ENCODE measurements at regions not wholly inside any gene's neighbourhood (a gene's known extent, or its start where the extent isn't known, plus 50 kb on each side); places are given as distances from the start of the nearest gene placed in this dataset.
"Not testable (repeated sequence)": the region's sequence is repeated elsewhere in the genome, so short reads cannot be mapped to it uniquely, and the experiment has no call there.

DNA sequence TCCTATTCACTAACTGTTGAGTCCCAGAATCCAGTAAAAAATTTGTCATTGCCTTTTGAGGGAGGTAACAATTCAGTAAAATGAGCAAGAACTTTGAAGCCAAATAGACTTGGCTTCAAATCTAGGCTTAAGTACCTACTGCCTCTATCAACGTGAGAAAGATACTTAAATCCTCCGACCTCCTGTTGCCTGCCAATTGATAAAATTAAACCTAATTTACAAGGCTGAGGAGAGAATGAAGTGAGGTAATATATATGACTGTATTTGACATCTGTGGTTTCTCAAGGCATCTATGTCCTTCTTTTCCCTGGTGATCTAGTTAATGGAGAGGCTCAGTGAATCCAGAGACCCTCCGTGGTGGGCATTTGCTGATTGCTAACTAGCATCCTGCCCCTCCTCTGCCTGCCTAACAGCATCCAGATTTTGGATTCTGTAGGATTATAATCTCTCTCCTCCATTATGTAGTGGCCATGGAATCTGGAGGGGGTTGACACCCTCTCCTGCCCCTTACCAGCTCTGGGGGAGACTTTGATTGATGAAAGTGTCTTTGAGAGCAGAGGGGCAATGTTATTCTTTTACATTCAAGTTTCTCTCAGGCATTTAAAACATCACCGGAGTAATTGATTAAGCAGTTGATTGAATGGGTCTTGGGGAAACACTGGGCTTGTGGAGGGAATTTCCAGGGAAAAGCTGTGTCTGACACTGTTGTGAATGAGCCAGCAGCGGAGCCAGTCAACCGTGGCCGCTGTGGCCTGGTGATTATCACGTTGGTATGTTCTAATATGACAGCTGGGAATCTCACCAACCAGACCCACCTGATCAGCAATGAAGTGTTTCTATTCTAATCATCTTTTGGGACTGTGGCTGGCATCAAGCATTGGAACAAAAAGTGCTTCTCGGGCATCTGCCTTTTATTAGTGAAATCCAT, 140.7 kb upstream of the FAM78B start:
- DNase-seq, result no peak

DNA sequence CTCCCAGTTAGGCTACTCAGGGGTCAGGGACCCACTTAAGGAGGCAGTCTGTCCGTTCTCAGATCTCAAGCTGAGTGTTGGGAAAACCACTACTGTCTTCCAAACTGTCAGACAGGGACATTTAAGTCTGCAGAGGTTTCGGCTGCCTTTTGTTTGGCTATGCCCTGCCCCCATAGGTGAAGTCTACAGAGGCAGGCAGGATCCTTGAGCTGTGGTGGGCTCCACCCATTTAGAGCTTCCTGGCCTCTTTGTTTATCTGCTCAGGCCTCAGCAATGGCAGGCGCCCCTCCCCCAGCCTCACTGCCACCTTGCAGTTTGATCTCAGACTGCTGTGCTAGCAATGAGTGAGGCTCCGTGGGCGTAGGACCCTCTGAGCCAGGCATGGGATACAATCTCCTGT, 149.5 kb upstream of the FAM78B start:
- not testable (repeated sequence) for DNase-seq

DNA sequence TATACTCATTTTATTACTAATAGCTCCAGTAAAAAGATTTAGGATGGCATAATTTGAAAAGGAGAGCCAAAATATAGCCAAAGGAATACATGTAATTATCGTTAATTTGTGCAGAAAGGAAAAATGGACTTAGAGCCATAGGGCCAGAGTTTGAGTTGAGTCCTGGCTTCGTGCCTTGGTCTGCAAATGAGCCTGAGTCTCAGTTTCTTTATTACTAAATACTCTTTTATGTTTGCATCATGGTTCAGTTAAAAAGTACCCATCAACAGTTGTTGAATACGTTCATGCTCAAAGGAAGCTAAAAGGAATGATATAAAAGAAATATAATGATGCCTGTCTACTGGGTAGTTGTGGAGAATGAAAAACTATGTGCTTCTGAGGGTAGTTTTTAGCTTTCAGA, 155.7 kb upstream of the FAM78B start:
- DNase-seq, result no peak

DNA sequence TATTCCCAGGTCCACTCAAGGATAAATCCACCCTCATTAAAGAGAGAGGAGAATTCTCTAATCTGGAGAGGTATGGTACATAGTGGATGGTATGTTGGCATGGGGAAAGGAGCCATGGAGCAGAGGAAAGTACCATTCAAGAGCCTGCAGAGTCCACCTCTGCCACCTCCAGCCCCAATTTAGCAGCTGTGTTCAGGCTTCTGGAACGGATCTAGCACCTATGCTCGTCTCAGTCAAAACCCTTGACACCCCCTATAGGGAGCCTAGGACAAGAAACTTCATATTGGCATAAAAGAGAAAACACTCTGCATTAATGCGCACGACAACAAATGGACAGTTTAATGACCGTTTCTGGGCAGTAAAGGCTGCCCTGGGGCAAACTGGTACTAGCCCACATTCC, 161.1 kb upstream of the FAM78B start:
- DNase-seq, result no peak

DNA sequence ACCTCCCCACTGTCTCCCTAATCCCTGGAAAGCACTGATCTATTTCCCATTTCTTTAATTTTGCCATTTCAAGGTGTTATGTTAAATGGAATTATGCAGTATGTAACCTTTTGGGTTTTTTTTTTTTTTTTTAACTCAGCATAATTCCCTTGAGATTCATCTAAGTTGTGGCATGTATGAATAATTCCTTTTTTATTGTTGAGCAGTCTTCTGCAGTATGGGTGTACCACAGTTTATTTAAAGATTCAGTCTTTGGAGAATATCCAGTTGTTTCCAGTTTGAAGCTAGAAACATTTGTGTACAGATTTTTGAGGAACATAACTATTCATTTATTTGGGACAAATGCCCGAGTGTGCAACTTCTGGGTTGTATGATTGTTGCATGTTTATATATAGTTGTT, 162.2 kb upstream of the FAM78B start:
- no peak for DNase-seq

DNA sequence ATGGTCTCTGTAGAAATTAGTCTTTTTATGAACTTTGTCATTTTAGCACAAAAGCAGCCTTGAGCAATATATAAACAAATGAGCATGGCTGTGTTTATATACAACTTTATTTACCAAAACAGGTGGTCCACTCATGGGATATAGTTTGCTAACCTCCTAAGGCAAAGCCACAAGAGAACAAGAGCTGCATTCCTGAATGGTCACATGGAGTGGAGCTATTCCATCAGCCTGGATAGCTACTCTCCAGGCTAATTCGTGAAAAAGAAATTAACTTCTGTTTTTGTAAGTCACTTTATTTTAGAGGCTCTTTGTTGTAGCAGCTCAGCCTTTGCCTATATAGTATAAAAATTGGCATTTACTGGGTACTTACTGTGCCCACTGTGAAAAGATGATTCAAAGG, 163.3 kb upstream of the FAM78B start:
- DNase-seq, result no peak

DNA sequence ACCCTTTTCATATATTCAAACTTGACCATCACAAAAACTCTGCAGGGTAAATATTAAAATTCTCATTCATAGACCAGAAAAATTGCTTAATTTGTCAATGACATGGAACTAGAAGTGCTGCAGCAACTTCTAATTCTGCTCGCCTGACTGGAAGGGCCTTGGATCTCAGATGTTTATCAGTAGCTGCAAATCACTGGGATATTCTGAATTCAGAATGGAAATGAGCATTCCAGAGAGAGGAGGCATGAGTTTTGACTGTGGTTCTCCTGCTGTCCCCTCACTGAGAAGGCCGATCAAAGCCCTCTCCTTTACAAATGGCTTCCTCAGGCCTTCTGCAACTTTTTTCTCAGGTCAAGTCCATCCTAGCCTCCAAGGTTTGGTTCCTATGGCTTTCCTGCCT, 171.3 kb upstream of the FAM78B start:
- no peak for DNase-seq

DNA sequence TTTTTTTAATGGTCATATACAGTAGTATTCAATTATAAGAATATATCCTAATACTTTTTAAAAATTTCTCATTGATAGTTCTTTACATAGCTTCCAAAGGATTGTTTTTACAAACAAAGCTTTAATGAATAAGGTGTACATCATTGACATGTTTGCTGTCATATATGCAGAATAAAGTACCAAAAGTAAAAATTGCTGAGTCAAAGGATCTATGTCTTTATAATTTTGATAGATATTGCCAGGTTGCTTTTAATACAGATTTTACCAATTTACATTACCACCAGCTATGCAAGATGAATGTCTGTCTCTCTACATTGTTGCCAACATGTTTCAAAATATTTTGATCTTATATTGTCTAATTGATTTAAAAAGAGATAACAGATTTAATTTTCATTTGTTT, 173.9 kb upstream of the FAM78B start:
- no peak for DNase-seq

DNA sequence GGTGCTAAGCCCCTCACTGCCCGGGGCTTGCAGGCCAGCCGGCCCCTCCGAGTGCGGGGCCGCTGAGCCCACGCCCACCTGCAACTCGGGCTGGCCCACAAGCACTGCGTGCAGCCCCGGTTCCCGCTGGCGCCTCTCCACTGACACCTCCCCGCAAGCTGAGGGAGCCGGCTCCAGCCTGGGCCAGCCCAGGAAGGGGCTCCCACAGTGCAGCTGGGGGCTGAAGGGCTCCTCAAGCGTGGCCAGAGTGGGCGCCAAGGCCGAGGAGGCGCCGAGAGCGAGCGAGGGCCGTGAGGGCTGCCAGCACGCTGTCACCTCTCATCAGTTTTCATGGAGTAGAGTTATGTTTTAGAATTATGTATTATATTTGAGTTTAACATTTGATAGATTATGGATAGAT, 176.5 kb upstream of the FAM78B start:
- no peak for DNase-seq

DNA sequence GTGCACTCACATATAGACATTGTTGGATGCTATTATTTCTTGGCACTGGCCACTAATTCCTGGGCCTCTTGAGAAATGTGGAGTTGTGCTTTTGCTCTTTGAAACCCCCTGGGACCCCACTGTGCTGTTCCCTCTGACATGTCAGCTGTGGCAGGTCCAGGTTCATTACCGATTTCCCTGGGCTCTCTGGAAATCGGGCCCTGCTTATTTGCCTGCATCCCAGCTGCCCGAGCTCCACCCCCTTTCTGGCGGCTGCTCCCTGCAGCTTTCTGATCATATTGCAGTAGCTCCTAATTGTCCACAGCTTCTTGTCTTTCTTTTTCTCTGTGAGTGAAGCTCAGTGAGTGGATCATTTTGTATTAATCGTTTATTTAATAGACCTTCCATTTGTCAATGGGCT, 183.7 kb upstream of the FAM78B start:
- DNase-seq, result no peak

DNA sequence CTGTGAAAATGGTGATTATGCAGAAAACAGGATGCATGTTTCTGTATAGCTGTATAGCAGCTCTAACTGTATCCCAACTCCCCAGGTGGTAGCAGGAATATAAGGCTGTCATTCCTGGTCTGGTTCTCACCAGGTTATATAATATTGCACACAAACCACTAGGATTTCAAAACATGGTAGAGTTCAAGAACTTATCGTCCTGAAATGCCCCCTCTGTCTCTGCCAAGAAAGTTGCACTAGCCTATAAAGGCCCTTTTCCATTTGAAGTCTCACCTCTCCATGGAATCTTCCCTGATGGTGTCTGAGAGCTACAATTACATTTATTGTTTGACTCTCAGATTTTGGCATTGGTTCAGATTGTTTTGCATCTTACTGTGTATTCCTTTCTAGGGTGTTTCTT, 184.9 kb upstream of the FAM78B start:
- DNase-seq, result no peak

DNA sequence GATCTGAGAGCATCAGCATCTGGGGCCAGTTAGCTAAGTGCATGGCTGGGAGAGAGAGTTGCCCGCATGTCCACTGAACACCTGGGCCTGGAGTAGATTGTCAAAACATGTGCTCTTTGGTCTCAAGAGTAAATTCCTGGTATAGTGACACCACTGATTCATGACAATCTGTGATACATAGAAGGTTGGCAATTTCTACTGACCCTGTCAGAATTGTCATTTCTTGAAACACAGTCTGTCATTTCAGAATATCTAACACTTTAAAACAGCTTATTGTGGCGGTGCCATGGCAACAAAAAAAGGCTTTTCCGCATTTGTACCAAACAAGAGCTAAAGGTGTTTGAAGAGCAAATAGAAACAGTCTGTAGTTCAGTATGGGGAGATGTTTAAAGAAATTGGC, 186.4 kb upstream of the FAM78B start:
- no peak for DNase-seq

DNA sequence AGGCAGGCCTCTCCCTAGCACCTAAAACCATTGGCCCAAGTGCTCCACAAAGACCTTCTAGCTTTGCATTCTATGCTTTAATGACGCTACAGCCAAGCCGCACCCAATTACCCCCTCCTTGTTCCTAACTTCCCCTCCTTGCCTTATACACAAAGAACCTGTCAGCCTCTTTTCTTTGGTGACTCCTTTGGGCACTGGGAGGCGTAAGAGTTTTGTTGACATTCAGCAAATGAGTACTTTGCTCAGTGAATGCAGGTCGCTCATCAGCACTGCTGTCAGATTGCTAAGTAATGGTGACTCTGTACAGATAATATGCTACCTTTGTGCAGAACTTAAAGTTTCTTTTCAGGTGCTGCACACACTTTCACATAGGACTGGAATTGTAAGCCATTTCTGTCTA, 187.6 kb upstream of the FAM78B start:
- no peak for DNase-seq

DNA sequence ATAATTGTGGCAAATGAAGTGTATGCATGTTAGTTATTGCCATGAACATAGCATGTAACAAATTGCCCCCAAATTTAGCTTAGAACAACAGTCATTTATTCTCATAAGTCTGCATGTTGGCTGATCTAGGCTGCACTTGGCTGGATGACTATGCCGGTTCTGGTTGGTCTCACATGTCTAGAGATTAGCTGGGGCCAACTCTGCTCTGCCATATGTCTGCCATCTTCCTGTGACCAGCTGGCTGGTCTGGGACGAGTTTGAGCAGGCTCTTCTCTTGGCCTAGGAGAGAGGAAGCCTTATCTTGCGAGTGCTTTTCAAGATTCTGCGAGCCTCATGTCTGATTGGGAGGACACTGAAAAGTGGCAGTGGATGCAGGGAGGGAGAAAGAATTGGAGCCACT, 198.3 kb upstream of the FAM78B start:
- no peak for DNase-seq

DNA sequence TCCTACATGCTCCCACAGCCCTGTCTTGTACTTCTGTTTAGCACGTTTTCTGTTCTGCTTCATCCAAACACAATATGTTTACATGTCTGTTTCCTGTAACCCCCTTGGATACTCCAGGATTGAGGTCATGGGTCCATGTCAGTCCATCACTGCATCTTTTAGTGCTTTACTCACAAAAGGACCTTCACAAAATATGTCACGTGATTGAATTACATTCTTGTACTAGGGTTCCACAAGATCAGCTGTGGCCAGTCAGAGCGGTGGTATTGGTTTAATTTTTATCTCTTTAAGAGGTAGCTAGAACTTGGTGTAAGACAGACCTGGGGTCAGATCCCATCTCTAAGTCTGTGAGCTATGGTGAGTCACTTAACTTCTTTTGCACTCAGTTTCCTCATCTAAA, 201.2 kb upstream of the FAM78B start:
- DNase-seq, result no peak

DNA sequence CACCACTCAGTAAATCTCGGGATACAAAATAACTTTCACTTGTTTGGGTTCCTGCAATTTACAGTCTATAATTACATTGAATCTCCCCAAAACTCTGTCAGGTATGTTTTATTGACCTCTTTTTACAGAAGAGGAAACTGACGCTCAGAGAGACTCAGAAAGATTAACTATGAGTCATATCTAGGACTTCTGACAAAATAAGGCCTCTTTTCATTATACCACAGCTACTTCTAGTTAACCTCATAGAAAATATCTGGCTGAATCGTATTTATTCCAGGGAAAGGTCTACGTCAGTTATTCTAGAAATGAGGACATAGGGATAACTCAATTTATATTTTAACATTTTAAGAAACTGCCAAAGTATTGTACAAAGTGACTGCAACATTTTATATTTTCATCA, 211.1 kb upstream of the FAM78B start:
- DNase-seq, result no peak

DNA sequence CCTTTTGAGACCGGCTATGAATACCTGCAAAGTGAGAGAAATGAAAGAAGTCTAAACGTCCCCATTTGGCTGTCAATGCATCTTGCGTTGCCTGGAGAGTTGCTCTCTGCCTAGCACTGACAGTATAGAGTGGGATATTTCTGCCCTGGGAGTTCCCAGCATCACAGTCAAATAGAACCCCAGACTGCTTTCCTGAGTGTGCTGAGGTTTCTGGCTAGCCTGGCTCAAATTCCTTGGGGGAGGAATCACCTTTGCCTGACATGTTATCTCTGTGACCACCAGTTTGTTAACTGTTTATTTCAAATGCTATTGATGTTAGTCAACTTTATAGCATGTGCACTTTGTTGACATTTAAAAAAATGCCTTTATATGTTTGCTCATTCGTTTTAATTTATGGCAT, 212.0 kb upstream of the FAM78B start:
- no peak for DNase-seq

DNA sequence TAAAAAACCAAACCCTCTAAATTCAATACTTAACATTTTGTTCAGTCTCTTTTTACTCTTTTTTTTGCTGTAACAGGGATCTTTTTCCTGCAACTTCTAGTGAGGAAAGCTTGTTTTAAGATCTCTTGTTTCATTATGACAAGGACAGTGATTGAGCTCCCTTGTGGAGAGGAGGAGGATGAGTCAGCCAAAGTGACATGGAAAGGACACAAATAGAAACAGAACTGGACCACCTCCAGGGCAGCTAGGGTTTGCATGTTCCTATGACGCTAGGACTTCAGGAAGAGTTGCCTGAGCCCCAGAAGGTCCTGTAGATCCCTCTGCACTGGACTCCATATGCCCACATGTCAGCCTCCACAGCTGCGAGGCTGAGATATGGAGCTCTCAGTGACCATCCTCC, 212.6 kb upstream of the FAM78B start:
- DNase-seq, result no peak

DNA sequence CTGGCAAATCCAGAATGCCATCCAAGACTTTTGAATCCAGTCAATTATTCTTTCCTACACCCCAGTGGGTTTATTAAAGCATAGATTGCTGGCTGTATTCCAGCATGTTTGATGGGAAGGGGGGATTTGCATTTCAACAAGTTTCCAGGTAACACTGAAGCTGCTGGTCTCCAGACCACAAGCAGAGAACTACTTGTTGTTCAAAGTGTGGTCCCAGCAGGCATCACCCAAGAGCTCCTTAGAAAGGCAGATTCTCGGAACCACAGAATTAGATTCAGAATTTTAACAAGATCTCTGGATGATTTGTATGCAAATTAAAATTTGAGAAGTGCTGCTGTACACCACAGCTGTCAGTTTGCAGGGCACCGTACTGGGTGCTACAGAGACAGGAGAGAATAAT, 216.3 kb upstream of the FAM78B start:
- no peak for DNase-seq

DNA sequence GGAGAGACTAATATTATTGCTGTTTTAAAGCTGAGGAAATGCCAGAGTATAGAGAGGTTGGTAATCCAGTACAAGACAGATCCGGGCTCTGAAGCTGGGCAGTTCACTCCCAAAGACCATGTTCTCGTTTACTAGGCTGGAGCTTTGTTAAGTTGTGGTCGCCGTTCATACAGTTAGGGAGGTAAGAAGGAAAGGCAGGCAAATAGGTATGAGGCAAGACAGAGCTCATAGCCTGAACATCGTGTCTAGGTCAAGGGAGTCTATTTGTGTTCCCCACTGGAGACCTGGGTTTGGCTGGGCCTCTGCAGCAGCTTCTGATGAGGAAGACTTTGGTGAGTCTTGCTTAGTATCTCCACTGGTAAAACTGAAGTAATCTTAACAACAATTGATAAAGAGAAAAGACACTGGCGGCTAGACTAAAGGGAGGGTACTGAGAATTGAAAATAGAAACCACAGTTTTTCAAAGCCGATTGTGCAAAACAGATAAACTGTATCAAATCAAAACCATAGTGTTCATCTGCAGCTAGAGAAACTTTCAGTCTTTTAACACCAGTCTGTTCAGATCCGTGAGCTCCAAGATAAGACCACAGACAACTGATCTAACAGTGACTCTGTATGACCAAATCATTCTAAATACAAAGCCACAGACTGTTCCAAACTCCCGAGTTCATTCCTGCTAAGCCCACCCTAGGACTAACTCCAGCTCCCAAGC, 217.0 kb upstream of the FAM78B start:
- DNase-seq, result no peak

DNA sequence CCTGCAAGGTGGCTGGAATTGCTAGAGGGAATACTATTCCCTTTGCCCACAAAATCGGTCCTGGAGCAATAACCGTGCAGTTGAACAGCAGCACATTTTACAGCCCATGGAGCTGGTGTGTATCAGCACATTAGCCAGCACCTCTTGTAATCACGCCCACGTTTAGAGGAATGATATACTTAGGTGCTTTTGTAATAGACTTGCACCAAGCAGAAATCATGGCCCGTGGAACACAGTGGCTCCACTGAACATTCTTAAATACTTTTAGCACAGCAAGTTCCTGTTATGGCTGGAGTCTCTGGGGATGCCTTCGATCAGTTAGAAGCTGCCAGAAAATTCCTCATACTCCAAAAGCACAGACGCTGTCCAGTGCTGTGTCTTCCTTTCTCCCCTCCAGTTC, 218.1 kb upstream of the FAM78B start:
- no peak for DNase-seq

DNA sequence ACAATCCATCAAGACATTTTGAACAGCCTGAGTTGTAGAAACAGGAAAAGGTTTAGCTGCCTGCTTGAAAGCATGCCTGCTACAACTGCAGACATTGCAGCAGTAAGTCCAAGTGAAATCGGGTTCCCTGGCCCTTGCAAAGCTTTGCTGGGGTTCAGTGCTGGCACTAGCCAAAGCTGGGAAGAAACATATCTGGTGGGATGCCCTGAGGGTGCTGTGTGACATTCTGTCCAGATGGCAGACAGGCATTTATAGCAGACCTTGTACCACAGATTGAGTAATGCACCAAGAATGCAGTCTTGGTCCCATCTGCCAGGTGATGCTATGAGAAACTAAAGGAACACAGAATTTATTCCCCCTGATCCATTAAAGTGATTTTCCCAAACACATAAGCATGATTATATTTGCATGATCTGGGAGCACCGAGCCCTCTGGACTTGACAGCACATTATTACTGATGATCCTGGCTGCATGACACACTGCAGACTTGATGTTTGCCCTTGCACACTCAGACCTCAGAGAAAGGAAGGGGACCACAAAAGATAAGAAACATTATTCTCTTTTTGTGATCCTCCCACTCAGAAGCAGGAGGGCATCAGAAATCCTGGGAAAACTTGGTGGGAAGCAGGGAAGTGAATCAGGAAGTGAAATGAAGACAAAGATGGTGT, 223.7 kb upstream of the FAM78B start:
- no peak for DNase-seq

DNA sequence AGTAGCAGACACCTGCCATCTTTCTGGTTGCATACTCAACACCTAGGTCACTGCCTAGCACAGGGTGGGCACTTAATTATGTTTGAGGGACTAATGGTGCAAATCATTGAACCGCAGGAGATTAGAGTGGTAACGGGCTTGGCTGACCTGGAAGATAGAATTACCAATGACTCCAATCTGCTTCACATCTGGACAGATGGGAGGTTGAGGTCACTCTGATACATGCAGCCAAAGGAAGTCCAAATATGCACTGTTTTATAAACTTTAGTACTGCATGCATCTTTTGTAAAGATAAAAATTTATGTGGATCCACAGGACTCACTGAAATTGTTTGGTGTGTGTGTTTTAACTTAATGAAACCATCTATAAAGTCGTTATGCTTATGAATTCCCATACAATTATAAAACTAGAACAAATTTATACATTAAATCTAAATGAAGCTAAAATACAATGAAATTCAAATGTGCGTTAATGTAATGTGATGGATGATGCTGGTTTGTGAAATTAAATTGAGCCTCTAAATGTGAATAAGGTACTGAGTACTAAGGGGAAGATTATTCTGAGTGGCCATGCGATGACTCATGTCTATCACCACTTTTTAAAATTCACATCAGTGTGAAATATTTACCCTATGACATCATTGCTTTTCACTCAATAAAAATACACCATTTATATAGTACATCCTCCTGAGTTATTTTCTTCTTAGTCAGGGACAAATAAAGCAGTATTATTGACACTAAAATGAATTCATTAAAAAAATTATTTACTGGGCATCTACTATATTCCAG, 224.7 kb upstream of the FAM78B start:
- DNase-seq, result no peak

All from stimulated activated CD4-positive, alpha-beta T cell treated with anti-CD3 and anti-CD28 coated beads, Interleukin-4, amount 100 ng/mL, for 1 hour (primary cell).